OCI-LY3 (cell line): ENCODE measurements at regions not wholly inside any gene's neighbourhood (a gene's known extent, or its start where the extent isn't known, plus 50 kb on each side); places are given as distances from the start of the nearest gene placed in this dataset.

Experiments
- EZH2phosphoT487 ChIP-seq: fragments of 200-600 bp; shearing (Covaris generic); IDR thresholded peaks from 2 replicates; pipeline ENCODE4 v1.6.1; 2018; ENCODE audit warnings: antibody characterized with exemption, mixed run types, low read depth
- TF ChIP-seq, protein P1 (sequence below): fragments of 200-600, 300-600 bp; sonication (generic); IDR thresholded peaks from 2 replicates; pipeline ENCODE4 v1.5.1; 2014; ENCODE audit warnings: antibody characterized with exemption, low read length, low read depth

DNA sequence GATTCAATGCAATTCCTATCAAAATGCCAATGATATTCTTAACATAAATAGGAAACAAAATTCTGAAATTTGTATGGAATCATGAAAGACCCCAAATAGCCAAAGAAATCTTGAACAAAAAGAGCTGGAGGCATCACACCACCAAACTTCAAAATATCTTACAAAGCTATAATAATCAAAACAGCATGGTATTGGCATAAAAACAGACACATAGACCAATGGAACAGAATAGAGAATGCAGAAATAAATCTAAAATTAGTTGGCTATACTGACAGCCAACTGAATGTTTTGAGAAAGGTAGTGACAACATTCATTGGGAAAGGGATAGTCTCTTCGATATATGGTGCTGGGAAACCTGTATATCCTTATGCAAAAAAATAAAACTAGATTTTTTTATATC is 121.9 kb upstream of the ASCC3 start:
- TF ChIP-seq EZH2phosphoT487: no peak
- TF ChIP-seq, protein P1, sequence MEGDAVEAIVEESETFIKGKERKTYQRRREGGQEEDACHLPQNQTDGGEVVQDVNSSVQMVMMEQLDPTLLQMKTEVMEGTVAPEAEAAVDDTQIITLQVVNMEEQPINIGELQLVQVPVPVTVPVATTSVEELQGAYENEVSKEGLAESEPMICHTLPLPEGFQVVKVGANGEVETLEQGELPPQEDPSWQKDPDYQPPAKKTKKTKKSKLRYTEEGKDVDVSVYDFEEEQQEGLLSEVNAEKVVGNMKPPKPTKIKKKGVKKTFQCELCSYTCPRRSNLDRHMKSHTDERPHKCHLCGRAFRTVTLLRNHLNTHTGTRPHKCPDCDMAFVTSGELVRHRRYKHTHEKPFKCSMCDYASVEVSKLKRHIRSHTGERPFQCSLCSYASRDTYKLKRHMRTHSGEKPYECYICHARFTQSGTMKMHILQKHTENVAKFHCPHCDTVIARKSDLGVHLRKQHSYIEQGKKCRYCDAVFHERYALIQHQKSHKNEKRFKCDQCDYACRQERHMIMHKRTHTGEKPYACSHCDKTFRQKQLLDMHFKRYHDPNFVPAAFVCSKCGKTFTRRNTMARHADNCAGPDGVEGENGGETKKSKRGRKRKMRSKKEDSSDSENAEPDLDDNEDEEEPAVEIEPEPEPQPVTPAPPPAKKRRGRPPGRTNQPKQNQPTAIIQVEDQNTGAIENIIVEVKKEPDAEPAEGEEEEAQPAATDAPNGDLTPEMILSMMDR: no peak
